ENCODE measurements at regions not wholly inside any gene's neighbourhood (a gene's known extent, or its start where the extent isn't known, plus 50 kb on each side); places are given as distances from the start of the nearest gene placed in this dataset.

GRCh38 chr12:25691865-25692114 is 138.7 kb upstream of the LMNTD1 start:
- H3K4me3 ChIP-seq (ENCODE audit: low read depth, low read length): no peak overlapping the region
- DNase-seq (ENCODE audit: low read depth): no peak
- no peak for TF ChIP-seq CTCF (IDR thresholded peaks at IDR 0.05; ENCODE audit: insufficient read depth, low read depth, low read length, missing control alignments)

- DNase-seq (ENCODE audit: low read depth): no peak
- H3K4me3 ChIP-seq (ENCODE audit: low read depth, low read length): no peak overlapping the region
- TF ChIP-seq CTCF (IDR thresholded peaks at IDR 0.05; ENCODE audit: insufficient read depth, low read depth, low read length, missing control alignments): no peak
Measured at GRCh38 chr12:25692115-25693035, 139.3 kb upstream of the LMNTD1 start.

GRCh38 chr12:25694072-25694471 is 141.0 kb upstream of the LMNTD1 start:
- H3K4me3 ChIP-seq (ENCODE audit: low read depth, low read length): no peak overlapping the region
- no peak for DNase-seq (ENCODE audit: low read depth)

GRCh38 chr12:25695574-25695973 is 142.5 kb upstream of the LMNTD1 start:
- no peak for TF ChIP-seq CTCF (IDR thresholded peaks at IDR 0.05; ENCODE audit: insufficient read depth, low read depth, low read length, missing control alignments)
- no peak for DNase-seq (ENCODE audit: low read depth)

More at GRCh38 chr12:25694072-25694471, 141.0 kb upstream of the LMNTD1 start:
- no peak for TF ChIP-seq CTCF (IDR thresholded peaks at IDR 0.05; ENCODE audit: insufficient read depth, low read depth, low read length, missing control alignments)

GRCh38 chr12:25698772-25699171 is 145.7 kb upstream of the LMNTD1 start:
- no peak for DNase-seq (ENCODE audit: low read depth)
- H3K4me3 ChIP-seq (ENCODE audit: low read depth, low read length): no peak overlapping the region
- no peak for TF ChIP-seq CTCF (IDR thresholded peaks at IDR 0.05; ENCODE audit: insufficient read depth, low read depth, low read length, missing control alignments)

More at GRCh38 chr12:25695574-25695973, 142.5 kb upstream of the LMNTD1 start:
- H3K4me3 ChIP-seq (ENCODE audit: low read depth, low read length): no peak overlapping the region

GRCh38 chr12:25699454-25699853 is 146.4 kb upstream of the LMNTD1 start:
- no peak for TF ChIP-seq CTCF (IDR thresholded peaks at IDR 0.05; ENCODE audit: insufficient read depth, low read depth, low read length, missing control alignments)
- DNase-seq (ENCODE audit: low read depth): no peak
- H3K4me3 ChIP-seq (ENCODE audit: low read depth, low read length): no peak overlapping the region

GRCh38 chr12:25701290-25701689 is 148.2 kb upstream of the LMNTD1 start:
- TF ChIP-seq CTCF (IDR thresholded peaks at IDR 0.05; ENCODE audit: insufficient read depth, low read depth, low read length, missing control alignments): no peak
- H3K4me3 ChIP-seq (ENCODE audit: low read depth, low read length): no peak overlapping the region
- DNase-seq (ENCODE audit: low read depth): no peak
